Activated naive CD4-positive, alpha-beta T cell treated with anti-CD3 and anti-CD28 coated beads for 36 hours (primary cell): ENCODE measurements at regions not wholly inside any gene's neighbourhood (a gene's known extent, or its start where the extent isn't known, plus 50 kb on each side); places are given as distances from the start of the nearest gene placed in this dataset.

Source experiments
- CTCF ChIA-PET: fragments of 350-600 bp; sonication (Branson Sonifier 250); formaldehyde crosslinking; loops from one replicate; lab custom pipeline; 2021; ENCODE audit warnings: antibody characterized with exemption; lab: Charles Lee
- DNase-seq: peaks from one replicate; pipeline ENCODE4 v3.0.0-alpha.2; 2020
- H3K27ac Mint-ChIP-seq: one replicate; pipeline ENCODE4 v1.8.0; 2021; ENCODE audit warnings: mild to moderate bottlenecking, mixed read lengths
- H3K27me3 Mint-ChIP-seq: one replicate; pipeline ENCODE4 v1.8.0; 2021; ENCODE audit warnings: low read depth, mixed read lengths
- H3K36me3 Mint-ChIP-seq: one replicate; pipeline ENCODE4 v1.8.0; 2021; ENCODE audit warnings: low read depth, mixed read lengths
- H3K4me1 Mint-ChIP-seq: one replicate; pipeline ENCODE4 v1.8.0; 2021; ENCODE audit warnings: low read depth, mixed read lengths
- H3K4me3 Mint-ChIP-seq: one replicate; pipeline ENCODE4 v1.8.0; 2021; ENCODE audit warnings: mild to moderate bottlenecking, moderate library complexity, mixed read lengths
- H3K9me3 Mint-ChIP-seq: one replicate; pipeline ENCODE4 v1.8.0; 2021; ENCODE audit warnings: mixed read lengths
- intact Hi-C: fragments of 100-400 bp; cut with micrococcal nuclease; formaldehyde crosslinking; loops from one replicate; pipeline ENCODE4 v1.15.1; 2023

GRCh38 chr14:66380143-66380542 is 106.0 kb upstream of the CCDC196 start:
- Mint-ChIP-seq H3K27me3 (no peaks in the 10 kb centered on the region), H3K4me1 (no peaks in the 10 kb centered on the region), H3K9me3 (no peaks in the 10 kb centered on the region), H3K36me3 (no peaks in the 10 kb centered on the region), H3K27ac (no peak overlapping the region), H3K4me3 (no peak overlapping the region)
- intact Hi-C loops: no loop called here
- no peak for DNase-seq
- CTCF ChIA-PET: no interaction called here

- Mint-ChIP-seq H3K27me3 (no peaks in the 10 kb centered on the region), H3K4me1 (no peaks in the 10 kb centered on the region), H3K9me3 (no peaks in the 10 kb centered on the region), H3K4me3 (no peak overlapping the region), H3K36me3 (no peaks in the 10 kb centered on the region), H3K27ac (no peak overlapping the region)
- CTCF ChIA-PET: interaction anchor here (2.0 kb wide), 1 partner anchor 22 kb away, joined by 10 read pairs; no protein-coding TSS in a partner anchor
- DNase-seq: no peak
- intact Hi-C loops: no loop called here
These were observed 104.4 kb upstream of the CCDC196 start for GRCh38 chr14:66381755-66382154.

GRCh38 chr14:66383257-66383656 is 102.9 kb upstream of the CCDC196 start:
- no peaks in the 10 kb centered on the region for H3K27me3 Mint-ChIP-seq
- no peaks in the 10 kb centered on the region for H3K4me1 Mint-ChIP-seq
- H3K27ac Mint-ChIP-seq: no peak overlapping the region
- H3K9me3 Mint-ChIP-seq: no peaks in the 10 kb centered on the region
- intact Hi-C loops: no loop called here
- DNase-seq: no peak
- CTCF ChIA-PET: interaction anchor here (2.0 kb wide), 1 partner anchor 24 kb away, joined by 10 read pairs; no protein-coding TSS in a partner anchor
- H3K4me3 Mint-ChIP-seq: no peak overlapping the region
- H3K36me3 Mint-ChIP-seq: no peaks in the 10 kb centered on the region

GRCh38 chr14:66383771-66384170 is 102.4 kb upstream of the CCDC196 start:
- H3K4me3 Mint-ChIP-seq: no peak overlapping the region
- H3K27ac Mint-ChIP-seq: no peak overlapping the region
- H3K27me3 Mint-ChIP-seq: no peaks in the 10 kb centered on the region
- H3K36me3 Mint-ChIP-seq: no peaks in the 10 kb centered on the region
- no peak for DNase-seq
- no peaks in the 10 kb centered on the region for H3K4me1 Mint-ChIP-seq
- CTCF ChIA-PET: no interaction called here
- H3K9me3 Mint-ChIP-seq: no peaks in the 10 kb centered on the region
- intact Hi-C loops: no loop called here

GRCh38 chr14:66388516-66388915 is 97.7 kb upstream of the CCDC196 start:
- no peak overlapping the region for H3K4me3 Mint-ChIP-seq
- H3K36me3 Mint-ChIP-seq: no peaks in the 10 kb centered on the region

GRCh38 chr14:66389481-66389880 is 96.7 kb upstream of the CCDC196 start:
- Mint-ChIP-seq H3K9me3 (no peaks in the 10 kb centered on the region), H3K4me1 (no peaks in the 10 kb centered on the region), H3K36me3 (no peaks in the 10 kb centered on the region), H3K27ac (no peak overlapping the region), H3K4me3 (no peak overlapping the region), H3K27me3 (no peaks in the 10 kb centered on the region)
- intact Hi-C loops: no loop called here
- DNase-seq: no peak
- CTCF ChIA-PET: no interaction called here

More at GRCh38 chr14:66388516-66388915, 97.7 kb upstream of the CCDC196 start:
- Mint-ChIP-seq H3K27ac (no peak overlapping the region), H3K9me3 (no peaks in the 10 kb centered on the region), H3K4me1 (no peaks in the 10 kb centered on the region), H3K27me3 (no peaks in the 10 kb centered on the region)
- intact Hi-C loops: no loop called here
- CTCF ChIA-PET: no interaction called here
- no peak for DNase-seq

- intact Hi-C loops: loop anchor here (1.0 to 5.0 kb wide), 4 partner anchors 36 to 982 kb away; partner anchors contain the start of gene FUT8
- Mint-ChIP-seq H3K4me3 (no peak overlapping the region), H3K36me3 (no peaks in the 10 kb centered on the region), H3K4me1 (peaks cover 12% of the 10 kb centered on the region), H3K27me3 (no peaks in the 10 kb centered on the region), H3K27ac (no peak overlapping the region), H3K9me3 (no peaks in the 10 kb centered on the region)
- CTCF ChIA-PET: interaction anchor here (0.6 to 2.9 kb wide), 4 partner anchors 35 to 324 kb away, joined by 3 to 38 read pairs (median 4); no protein-coding TSS in a partner anchor
- DNase-seq: peak; percentile 62
These were observed 90.9 kb upstream of the CCDC196 start for GRCh38 chr14:66395300-66395699.

GRCh38 chr14:66396164-66396563 is 90.0 kb upstream of the CCDC196 start:
- CTCF ChIA-PET: interaction anchor here (2.9 kb wide), 1 partner anchor 36 kb away, joined by 38 read pairs; no protein-coding TSS in a partner anchor
- H3K4me1 Mint-ChIP-seq: peaks cover 12% of the 10 kb centered on the region
- intact Hi-C loops: loop anchor here (5.0 kb wide), 2 partner anchors 434 to 721 kb away; no protein-coding TSS in a partner anchor
- H3K27ac Mint-ChIP-seq: no peak overlapping the region
- no peaks in the 10 kb centered on the region for H3K9me3 Mint-ChIP-seq
- DNase-seq: no peak
- no peaks in the 10 kb centered on the region for H3K36me3 Mint-ChIP-seq
- H3K4me3 Mint-ChIP-seq: no peak overlapping the region
- no peaks in the 10 kb centered on the region for H3K27me3 Mint-ChIP-seq

GRCh38 chr14:66398437-66398836 is 87.7 kb upstream of the CCDC196 start:
- no peaks in the 10 kb centered on the region for H3K27me3 Mint-ChIP-seq
- CTCF ChIA-PET: interaction anchor here (2.2 kb wide), 1 partner anchor 39 kb away, joined by 9 read pairs; no protein-coding TSS in a partner anchor
- intact Hi-C loops: loop anchor here (5.0 kb wide), 2 partner anchors 436 to 719 kb away; no protein-coding TSS in a partner anchor

GRCh38 chr14:66401449-66402095 is 84.6 kb upstream of the CCDC196 start:
- no peak for DNase-seq
- H3K27ac Mint-ChIP-seq: no peak overlapping the region
- intact Hi-C loops: loop anchor here (2.0 to 5.0 kb wide), 3 partner anchors 43 to 736 kb away; no protein-coding TSS in a partner anchor
- CTCF ChIA-PET: interaction anchor here (0.8 to 2.7 kb wide), 3 partner anchors 38 to 76 kb away, joined by 3 to 11 read pairs (median 9); no protein-coding TSS in a partner anchor
- peaks cover 6% of the 10 kb centered on the region for H3K4me1 Mint-ChIP-seq
- no peaks in the 10 kb centered on the region for H3K36me3 Mint-ChIP-seq
- H3K4me3 Mint-ChIP-seq: no peak overlapping the region
- no peaks in the 10 kb centered on the region for H3K9me3 Mint-ChIP-seq
- no peaks in the 10 kb centered on the region for H3K27me3 Mint-ChIP-seq

More at GRCh38 chr14:66398437-66398836, 87.7 kb upstream of the CCDC196 start:
- Mint-ChIP-seq H3K9me3 (no peaks in the 10 kb centered on the region), H3K4me3 (no peak overlapping the region), H3K4me1 (peaks cover 12% of the 10 kb centered on the region), H3K36me3 (no peaks in the 10 kb centered on the region), H3K27ac (no peak overlapping the region)
- DNase-seq: no peak

GRCh38 chr14:66403183-66403582 is 83.0 kb upstream of the CCDC196 start:
- DNase-seq: no peak
- CTCF ChIA-PET: interaction anchor here (0.6 to 2.7 kb wide), 13 partner anchors 39 to 1238 kb away, joined by 3 to 39 read pairs (median 3); no protein-coding TSS in a partner anchor
- H3K27ac Mint-ChIP-seq: no peak overlapping the region
- no peaks in the 10 kb centered on the region for H3K27me3 Mint-ChIP-seq
- H3K4me3 Mint-ChIP-seq: no peak overlapping the region
- peaks cover 4% of the 10 kb centered on the region for H3K4me1 Mint-ChIP-seq
- intact Hi-C loops: loop anchor here (2.0 to 5.0 kb wide), 3 partner anchors 44 to 734 kb away; no protein-coding TSS in a partner anchor
- no peaks in the 10 kb centered on the region for H3K9me3 Mint-ChIP-seq
- no peaks in the 10 kb centered on the region for H3K36me3 Mint-ChIP-seq

GRCh38 chr14:66404051-66404545 is 82.1 kb upstream of the CCDC196 start:
- DNase-seq: no peak
- H3K4me1 Mint-ChIP-seq: no peaks in the 10 kb centered on the region
- H3K36me3 Mint-ChIP-seq: no peaks in the 10 kb centered on the region
- CTCF ChIA-PET: interaction anchor here (0.7 to 2.7 kb wide), 6 partner anchors 40 to 742 kb away, joined by 3 to 39 read pairs (median 4); no protein-coding TSS in a partner anchor
- intact Hi-C loops: loop anchor here (5.0 kb wide), 2 partner anchors 93 to 733 kb away; no protein-coding TSS in a partner anchor
- H3K27ac Mint-ChIP-seq: no peak overlapping the region
- no peaks in the 10 kb centered on the region for H3K27me3 Mint-ChIP-seq
- H3K4me3 Mint-ChIP-seq: no peak overlapping the region
- peaks cover 2% of the 10 kb centered on the region for H3K9me3 Mint-ChIP-seq
